WERI-Rb-1 (cell line): ENCODE measurements at regions not wholly inside any gene's neighbourhood (a gene's known extent, or its start where the extent isn't known, plus 50 kb on each side); places are given as distances from the start of the nearest gene placed in this dataset.

Source experiments
- DNase-seq: peaks from one replicate; pipeline ENCODE4 v3.0.0-alpha.2; 2020
- H3K27ac ChIP-seq: fragments of 250-450 bp; sonication (Bioruptor Pico); 2 replicates; pipeline ENCODE4 v1.5.1; 2020; ENCODE audit warnings: mild to moderate bottlenecking, moderate library complexity
- H3K27me3 ChIP-seq: fragments of 250-450 bp; sonication (Bioruptor Pico); 2 replicates; pipeline ENCODE4 v1.5.1; 2021; ENCODE audit warnings: mild to moderate bottlenecking, low read depth, moderate library complexity; ENCODE audit not compliant: insufficient read depth, severe bottlenecking
- H3K36me3 ChIP-seq: fragments of 250-450 bp; sonication (Bioruptor Pico); 2 replicates; pipeline ENCODE4 v1.5.1; 2020; ENCODE audit warnings: mild to moderate bottlenecking, moderate library complexity
- H3K4me3 ChIP-seq: 2 replicates; pipeline ENCODE4 v1.5.1; 2011; ENCODE audit warnings: low read depth, mild to moderate bottlenecking, control low read depth, low read length
- H3K9me3 ChIP-seq: fragments of 250-450 bp; sonication (Bioruptor Pico); 2 replicates; pipeline ENCODE4 v1.5.1; 2021; ENCODE audit warnings: mild to moderate bottlenecking, moderate library complexity; ENCODE audit not compliant: severe bottlenecking
- CTCF ChIP-seq: IDR thresholded peaks from 2 replicates; pipeline ENCODE4 v1.5.1; 2011; ENCODE audit warnings: low read depth, mild to moderate bottlenecking, control low read depth, inconsistent platforms, low read length

GRCh38 chr12:42701084-42701483 lies 111.5 kb upstream of the PRICKLE1 start:
- no peak overlapping the region for H3K27ac ChIP-seq

GRCh38 chr12:42698213-42698612 lies 108.7 kb upstream of the PRICKLE1 start:
- Histone ChIP-seq H3K9me3 (peaks cover 2% of the 10 kb centered on the region), H3K36me3 (no peaks in the 10 kb centered on the region), H3K4me3 (no peak overlapping the region), H3K27me3 (no peaks in the 10 kb centered on the region), H3K27ac (no peak overlapping the region)
- DNase-seq, result no peak
- TF ChIP-seq CTCF, result no peak

More at GRCh38 chr12:42701084-42701483, 111.5 kb upstream of the PRICKLE1 start:
- H3K36me3 ChIP-seq, result no peaks in the 10 kb centered on the region
- no peaks in the 10 kb centered on the region for H3K27me3 ChIP-seq
- TF ChIP-seq CTCF, result no peak
- DNase-seq, result no peak
- no peak overlapping the region for H3K4me3 ChIP-seq
- peaks cover 2% of the 10 kb centered on the region for H3K9me3 ChIP-seq

- H3K36me3 ChIP-seq, result no peaks in the 10 kb centered on the region
- no peak for DNase-seq
- H3K27ac ChIP-seq, result no peak overlapping the region
- no peak for TF ChIP-seq CTCF
- no peak overlapping the region for H3K4me3 ChIP-seq
- peaks cover 2% of the 10 kb centered on the region for H3K9me3 ChIP-seq
- H3K27me3 ChIP-seq, result no peaks in the 10 kb centered on the region
These were observed 107.0 kb upstream of the PRICKLE1 start for GRCh38 chr12:42696406-42697149.

- Histone ChIP-seq H3K27me3 (no peaks in the 10 kb centered on the region), H3K36me3 (no peaks in the 10 kb centered on the region), H3K4me3 (no peak overlapping the region), H3K9me3 (peaks cover 2% of the 10 kb centered on the region), H3K27ac (no peak overlapping the region)
- no peak for TF ChIP-seq CTCF
- DNase-seq, result no peak
These were observed 106.0 kb upstream of the PRICKLE1 start for GRCh38 chr12:42695490-42695995.

- H3K9me3 ChIP-seq, result peaks cover 2% of the 10 kb centered on the region
- H3K27ac ChIP-seq, result no peak overlapping the region
- no peak for TF ChIP-seq CTCF
- no peak overlapping the region for H3K4me3 ChIP-seq
- H3K36me3 ChIP-seq, result no peaks in the 10 kb centered on the region
- H3K27me3 ChIP-seq, result no peaks in the 10 kb centered on the region
- DNase-seq, result no peak
These were observed 103.2 kb upstream of the PRICKLE1 start for GRCh38 chr12:42692749-42693148.
